ENCODE measurements at regions not wholly inside any gene's neighbourhood (a gene's known extent, or its start where the extent isn't known, plus 50 kb on each side); places are given as distances from the start of the nearest gene placed in this dataset.

GRCh38 chr5:98621821-98622220, 151.6 kb upstream of the RGMB start:
- Histone ChIP-seq H3K56ac (replicated peaks; ENCODE audit: insufficient read length, low read depth, low read length) (no peak overlapping the region), H3K27ac (ENCODE audit: low read depth, low read length) (no peak overlapping the region), H3K4ac (replicated peaks; ENCODE audit: insufficient read length, low read depth, low read length) (no peak overlapping the region), H3K23me2 (ENCODE audit: low read depth, low read length) (no peaks in the 10 kb centered on the region), H3K4me3 (ENCODE audit: extremely low read depth in 1 of 4, insufficient read depth in 2 of 4, low read depth in 3 of 4, low read length in 4 of 4) (no peak overlapping the region), H4K20me1 (replicated peaks in 1 of 2; ENCODE audit: control insufficient read depth in 1 of 2, insufficient read depth in 2 of 2, low read length in 2 of 2) (no peaks in the 10 kb centered on the region), H3K23ac (ENCODE audit: insufficient read length) (no peak overlapping the region), H4K5ac (ENCODE audit: insufficient read length, low read depth, low read length) (no peak overlapping the region), H3K79me2 (ENCODE audit: control insufficient read depth in 1 of 2, insufficient read depth in 2 of 2, low read length in 2 of 2) (no peaks in the 10 kb centered on the region), H3K9me3 (ENCODE audit: insufficient read depth in 2 of 2, low read depth in 1 of 2, low read length in 1 of 2) (no peaks in the 10 kb centered on the region), H4K8ac (ENCODE audit: extremely low read depth, insufficient read depth, low read length) (no peak overlapping the region), H2AK5ac (ENCODE audit: low read depth, low read length) (no peak overlapping the region), H2BK15ac (ENCODE audit: low read length) (no peak overlapping the region), H4K91ac (replicated peaks; ENCODE audit: insufficient read length, low read length) (no peak overlapping the region), H3K4me1 (replicated peaks in 1 of 4; ENCODE audit: control insufficient read depth in 3 of 4, insufficient read depth in 4 of 4, low read length in 3 of 4) (no peaks in the 10 kb centered on the region), H2BK12ac (ENCODE audit: low read depth, low read length) (no peak overlapping the region), H3K36me3 (ENCODE audit: control insufficient read depth in 2 of 4, insufficient read depth in 4 of 4, low read length in 3 of 4) (no peaks in the 10 kb centered on the region), H2BK20ac (ENCODE audit: low read length) (no peak overlapping the region), H3K18ac (ENCODE audit: extremely low read depth, low read length) (no peak overlapping the region), H3K14ac (ENCODE audit: insufficient read length) (no peak overlapping the region), H3K27me3 (replicated peaks in 1 of 4; ENCODE audit: control insufficient read depth in 3 of 4, extremely low read depth in 1 of 4, insufficient read depth in 3 of 4, low read length in 3 of 4) (no peaks in the 10 kb centered on the region), H3K4me2 (ENCODE audit: insufficient read depth in 1 of 2, low read depth in 2 of 2, low read length in 2 of 2) (no peak overlapping the region), H2BK5ac (ENCODE audit: low read depth, low read length) (no peak overlapping the region), H2AFZ (ENCODE audit: low read length) (no peak overlapping the region), H3K9ac (replicated peaks in 1 of 4; ENCODE audit: extremely low read depth in 1 of 4, low read depth in 3 of 4, low read length in 3 of 4) (no peak overlapping the region), H3K79me1 (ENCODE audit: low read depth, low read length) (no peaks in the 10 kb centered on the region), H2BK120ac (replicated peaks; ENCODE audit: low read depth, low read length) (no peak overlapping the region)
- ChIA-PET POLR2A (ENCODE audit: partially characterized antibody) (no interaction called here), CTCF (ENCODE audit: partially characterized antibody) (interaction anchor here (1.0 kb wide), 1 partner anchor 140 kb away, joined by 3 read pairs; no protein-coding TSS in a partner anchor)
- FAIRE-seq (no peak), DNase-seq (ENCODE audit: low read depth in 1 of 2, low spot score in 2 of 2) (no peak)
- WGBS, 2 experiments (ENCODE audit: extremely low coverage in 1 of 2, insufficient coverage in 1 of 2, insufficient read length in 1 of 2, insufficient replicate concordance in 2 of 2, low coverage in 1 of 2, low lambda C conversion rate in 2 of 2, missing lambda C conversion rate in 1 of 2): 93% methylated on average over 7 of the region's 7 CpGs; no CpG with 5 or more reads in 1 of the 2 experiments
- TF ChIP-seq HDAC2 (IDR thresholded peaks at IDR 0.05; ENCODE audit: borderline replicate concordance in 1 of 2, low read depth in 2 of 2, low read length in 2 of 2) (no peak), GABPA (IDR thresholded peaks at IDR 0.05; ENCODE audit: borderline replicate concordance, insufficient read depth, low read length) (no peak), CEBPB (IDR thresholded peaks at IDR 0.05; ENCODE audit: low read depth, low read length) (no peak), MAX (IDR thresholded peaks at IDR 0.05) (no peak), MAFK (IDR thresholded peaks at IDR 0.05; ENCODE audit: low read depth, low read length) (no peak), TCF12 (IDR thresholded peaks at IDR 0.05; ENCODE audit: low read depth, low read length) (no peak), NANOG (IDR thresholded peaks at IDR 0.05; ENCODE audit: insufficient read depth, low read depth, low read length, poor library complexity, severe bottlenecking) (no peak), RXRA (IDR thresholded peaks at IDR 0.05; ENCODE audit: insufficient read depth, low read depth, low read length) (no peak)

Measured in H1 (cell line).